NT2/D1 (cell line): ENCODE measurements at regions not wholly inside any gene's neighbourhood (a gene's known extent, or its start where the extent isn't known, plus 50 kb on each side); places are given as distances from the start of the nearest gene placed in this dataset.

Experiments
- SUZ12 ChIP-seq: IDR thresholded peaks from 2 replicates; pipeline ENCODE4 v1.6.1; 2011; ENCODE audit not compliant: insufficient read length, insufficient read depth; ENCODE audit errors: extremely low read depth
- YY1 ChIP-seq: IDR thresholded peaks from 2 replicates; pipeline ENCODE4 v1.6.1; 2011; ENCODE audit not compliant: insufficient read length, insufficient read depth

DNA sequence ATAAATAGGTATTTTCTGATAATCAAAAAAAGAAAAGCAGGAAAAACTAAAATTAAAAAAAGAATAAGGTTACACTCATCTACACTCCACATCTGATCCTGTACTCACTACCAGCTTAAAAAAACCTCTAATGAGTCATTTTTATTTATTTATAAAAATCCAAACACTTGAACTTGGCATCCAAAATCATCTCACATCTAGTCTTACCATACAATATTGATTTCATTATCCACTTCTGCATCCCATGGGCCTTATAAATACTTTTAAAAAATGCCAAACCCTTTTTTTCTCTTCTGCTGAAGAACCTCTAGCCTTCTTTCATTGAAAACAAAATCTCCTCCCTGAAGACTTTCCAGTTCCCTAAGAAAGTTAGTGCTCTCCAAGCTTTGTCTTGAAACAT, 109.7 kb downstream of the TMTC3 start:
- TF ChIP-seq SUZ12 = no peak
- TF ChIP-seq YY1 = no peak
